Suprapubic skin (tissue), 4 donors: ENCODE measurements at regions not wholly inside any gene's neighbourhood (a gene's known extent, or its start where the extent isn't known, plus 50 kb on each side); places are given as distances from the start of the nearest gene placed in this dataset.
A peak's percentile ranks its signal among the peaks of the same experiment; 100 is the strongest.

ENCODE experiments used
- DNase-seq, 2 donors: peaks; one replicate each; pipeline ENCODE4 v3.0.0-alpha.2; 2019; ENCODE audit warnings: low spot score in 2 of 2
- H3K27ac ChIP-seq: fragments of 200-600 bp; sonication (generic); one replicate; pipeline ENCODE4 v1.5.1; 2019
- H3K27me3 ChIP-seq: fragments of 200-600 bp; sonication (generic); one replicate; pipeline ENCODE4 v1.5.1; 2019
- H3K36me3 ChIP-seq: fragments of 200-600 bp; sonication (generic); one replicate; pipeline ENCODE4 v1.5.1; 2019
- H3K4me1 ChIP-seq: fragments of 200-600 bp; sonication (generic); one replicate; pipeline ENCODE4 v1.5.1; 2019
- H3K4me3 ChIP-seq: fragments of 200-600 bp; sonication (generic); one replicate; pipeline ENCODE4 v1.5.1; 2019; ENCODE audit warnings: mild to moderate bottlenecking
- H3K9me3 ChIP-seq: fragments of 200-600 bp; sonication (generic); one replicate; pipeline ENCODE4 v1.5.1; 2019
- EP300 ChIP-seq: sonication (generic); formaldehyde crosslinking; IDR thresholded peaks from one replicate; pipeline ENCODE4 v1.6.1; 2017; ENCODE audit warnings: antibody characterized with exemption
- POLR2A ChIP-seq, 2 donors: fragments of 450-650 bp; IDR thresholded peaks; one replicate each; pipeline ENCODE4 v1.6.1; 2017; ENCODE audit warnings: antibody characterized with exemption in 2 of 2, mild to moderate bottlenecking in 2 of 2, moderate library complexity in 2 of 2
- POLR2AphosphoS5 ChIP-seq, 3 donors: sonication (generic); formaldehyde crosslinking; IDR thresholded peaks; one replicate each; pipeline ENCODE4 v1.6.1; 2017; ENCODE audit warnings: antibody characterized with exemption in 3 of 3
- WGBS: methylation state at CpG from one replicate; pipeline ENCODE4 v1.1.5; 2018; 5-methylcytosine and 5-hydroxymethylcytosine counted together
- TF ChIP-seq, protein P1 (sequence below), 2 donors: fragments of 200-600 bp in 1 of 2; fragments of 450-650 bp in 1 of 2; sonication (generic) in 1 of 2; IDR thresholded peaks; one replicate each; pipeline ENCODE4 v1.5.1; 2016 to 2019; ENCODE audit warnings: antibody characterized with exemption in 2 of 2, mild to moderate bottlenecking in 1 of 2, moderate library complexity in 1 of 2

- WGBS = 60% methylated on average over 5 of the region's 5 CpGs
- H3K9me3 ChIP-seq = no peaks in the 10 kb centered on the region
- no peak overlapping the region for H3K4me3 ChIP-seq
- no peak for DNase-seq
- H3K27ac ChIP-seq = no peak overlapping the region
- H3K4me1 ChIP-seq = peaks cover 26% of the 10 kb centered on the region
- TF ChIP-seq POLR2AphosphoS5 (IDR thresholded peaks at IDR 0.05) (no peak), EP300 (no peak), POLR2A (IDR thresholded peaks at IDR 0.05) (no peak)
- TF ChIP-seq, protein P1, sequence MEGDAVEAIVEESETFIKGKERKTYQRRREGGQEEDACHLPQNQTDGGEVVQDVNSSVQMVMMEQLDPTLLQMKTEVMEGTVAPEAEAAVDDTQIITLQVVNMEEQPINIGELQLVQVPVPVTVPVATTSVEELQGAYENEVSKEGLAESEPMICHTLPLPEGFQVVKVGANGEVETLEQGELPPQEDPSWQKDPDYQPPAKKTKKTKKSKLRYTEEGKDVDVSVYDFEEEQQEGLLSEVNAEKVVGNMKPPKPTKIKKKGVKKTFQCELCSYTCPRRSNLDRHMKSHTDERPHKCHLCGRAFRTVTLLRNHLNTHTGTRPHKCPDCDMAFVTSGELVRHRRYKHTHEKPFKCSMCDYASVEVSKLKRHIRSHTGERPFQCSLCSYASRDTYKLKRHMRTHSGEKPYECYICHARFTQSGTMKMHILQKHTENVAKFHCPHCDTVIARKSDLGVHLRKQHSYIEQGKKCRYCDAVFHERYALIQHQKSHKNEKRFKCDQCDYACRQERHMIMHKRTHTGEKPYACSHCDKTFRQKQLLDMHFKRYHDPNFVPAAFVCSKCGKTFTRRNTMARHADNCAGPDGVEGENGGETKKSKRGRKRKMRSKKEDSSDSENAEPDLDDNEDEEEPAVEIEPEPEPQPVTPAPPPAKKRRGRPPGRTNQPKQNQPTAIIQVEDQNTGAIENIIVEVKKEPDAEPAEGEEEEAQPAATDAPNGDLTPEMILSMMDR (IDR thresholded peaks at IDR 0.05) = no peak
- H3K36me3 ChIP-seq = no peaks in the 10 kb centered on the region
- no peaks in the 10 kb centered on the region for H3K27me3 ChIP-seq
These were observed 238.5 kb upstream of the PIK3R1 start for GRCh38 chr5:67976891-67977601.

DNA sequence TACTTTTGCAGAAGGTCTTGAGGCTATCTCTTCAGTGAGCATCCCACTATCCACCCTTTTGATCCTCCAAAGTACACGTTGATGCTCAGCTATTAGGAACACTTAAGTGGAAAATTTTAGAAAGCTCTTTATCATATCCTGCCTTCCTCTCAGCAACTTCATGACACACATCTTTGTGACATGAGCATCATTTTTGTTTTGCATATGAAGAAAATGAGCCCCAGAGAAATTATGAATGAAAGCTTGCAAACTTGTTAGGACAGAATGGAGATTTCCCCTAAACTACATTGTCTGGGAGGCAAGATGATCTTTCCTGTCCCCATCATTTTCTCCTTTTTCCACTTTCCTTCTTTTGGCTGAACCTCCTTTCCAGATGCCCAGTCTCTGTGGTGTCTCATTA lies 239.4 kb upstream of the PIK3R1 start:
- WGBS = 61% methylated on average over 1 of the region's 1 CpG
- Histone ChIP-seq H3K27ac (no peak overlapping the region), H3K27me3 (no peaks in the 10 kb centered on the region), H3K4me3 (no peak overlapping the region), H3K36me3 (no peaks in the 10 kb centered on the region), H3K9me3 (no peaks in the 10 kb centered on the region), H3K4me1 (peaks cover 34% of the 10 kb centered on the region)
- no peak for DNase-seq
- TF ChIP-seq, protein P1 (IDR thresholded peaks at IDR 0.05) = no peak
- no peak for TF ChIP-seq EP300
- TF ChIP-seq POLR2AphosphoS5 (IDR thresholded peaks at IDR 0.05) = no peak
- no peak for TF ChIP-seq POLR2A (IDR thresholded peaks at IDR 0.05)

- Histone ChIP-seq H3K9me3 (no peaks in the 10 kb centered on the region), H3K27me3 (no peaks in the 10 kb centered on the region), H3K4me3 (no peak overlapping the region), H3K27ac (no peak overlapping the region), H3K36me3 (no peaks in the 10 kb centered on the region), H3K4me1 (peaks cover 48% of the 10 kb centered on the region)
- no peak for TF ChIP-seq EP300
- TF ChIP-seq, protein P1 (IDR thresholded peaks at IDR 0.05) = no peak
- no peak for TF ChIP-seq POLR2A (IDR thresholded peaks at IDR 0.05)
- TF ChIP-seq POLR2AphosphoS5 (IDR thresholded peaks at IDR 0.05) = no peak
- DNase-seq = no peak
These were observed 241.1 kb upstream of the PIK3R1 start for GRCh38 chr5:67974471-67974870.

DNA sequence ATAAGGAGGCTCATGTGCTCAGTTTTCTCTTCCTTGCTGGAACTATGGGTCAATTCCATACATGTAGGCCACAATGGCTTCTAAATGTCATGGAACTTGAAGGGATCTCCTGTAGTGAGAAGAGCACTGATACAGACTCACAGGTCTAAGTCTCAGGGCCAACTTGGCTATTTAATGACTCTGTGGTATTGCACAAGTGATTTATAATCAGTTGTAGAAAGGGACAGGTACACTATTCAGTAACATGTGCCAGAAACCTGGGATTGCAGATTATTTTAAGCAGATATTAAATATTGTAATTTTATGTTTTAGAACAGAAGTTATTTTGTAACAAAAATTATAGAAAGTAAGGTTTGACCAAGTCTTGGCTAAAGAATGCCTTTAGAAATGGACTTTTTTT lies 241.5 kb upstream of the PIK3R1 start:
- no peak for DNase-seq

DNA sequence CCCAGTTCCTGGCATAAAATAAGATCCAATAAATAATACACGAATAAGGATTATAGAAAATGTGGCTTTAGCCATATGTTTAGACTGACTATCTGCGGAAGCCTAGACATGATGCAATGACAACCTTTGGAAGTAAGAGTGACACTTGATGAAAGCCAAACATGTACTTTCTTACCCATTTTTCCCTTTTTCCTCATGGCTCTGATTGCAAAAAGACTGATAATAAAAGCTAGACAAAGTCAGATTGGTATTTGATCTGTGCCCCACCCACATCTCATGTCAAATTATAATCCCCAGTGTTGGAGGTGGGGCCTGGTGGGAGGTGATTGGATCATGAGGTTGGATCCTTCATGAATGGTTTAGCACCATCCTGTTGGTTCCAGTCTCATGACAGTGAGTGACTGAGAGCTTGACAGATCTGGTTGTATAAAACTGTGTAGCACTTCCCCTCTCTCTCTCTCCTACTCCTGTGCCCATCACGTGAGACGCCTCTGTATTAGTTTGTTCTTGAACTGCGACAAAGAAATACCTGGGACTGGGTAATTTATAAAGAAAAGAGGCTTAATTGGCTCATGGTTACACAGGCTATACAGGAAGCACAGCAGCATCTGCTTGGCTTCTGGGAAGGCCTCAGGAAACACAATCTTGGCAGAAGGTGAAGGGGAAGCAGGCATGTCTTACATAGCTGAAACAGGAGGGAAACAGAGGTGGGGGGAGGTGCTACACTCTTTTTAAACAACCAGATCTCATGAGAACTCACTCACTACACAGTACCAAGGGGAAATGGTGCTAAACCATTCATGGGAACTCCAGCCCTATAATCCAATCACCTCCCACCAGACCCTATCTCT lies 243.4 kb upstream of the PIK3R1 start:
- no peak overlapping the region for H3K4me3 ChIP-seq

More for the DNA sequence above, 241.5 kb upstream of the PIK3R1 start:
- Histone ChIP-seq H3K4me3 (no peak overlapping the region), H3K4me1 (peaks cover 48% of the 10 kb centered on the region), H3K27ac (no peak overlapping the region), H3K36me3 (no peaks in the 10 kb centered on the region), H3K27me3 (no peaks in the 10 kb centered on the region), H3K9me3 (no peaks in the 10 kb centered on the region)
- no peak for TF ChIP-seq POLR2AphosphoS5 (IDR thresholded peaks at IDR 0.05)

More for the DNA sequence above, 243.4 kb upstream of the PIK3R1 start:
- Histone ChIP-seq H3K36me3 (no peaks in the 10 kb centered on the region), H3K27me3 (no peaks in the 10 kb centered on the region), H3K4me1 (peaks cover 40% of the 10 kb centered on the region), H3K27ac (peak overlapping the region; percentile 12), H3K9me3 (no peaks in the 10 kb centered on the region)
- TF ChIP-seq, protein P1 (IDR thresholded peaks at IDR 0.05) = no peak
- DNase-seq = no peak
- WGBS = 40% methylated on average over 5 of the region's 5 CpGs
